Mesenchymal stem cell (in vitro differentiated cells and primary cell): ENCODE measurements at regions not wholly inside any gene's neighbourhood (a gene's known extent, or its start where the extent isn't known, plus 50 kb on each side); places are given as distances from the start of the nearest gene placed in this dataset.

Source experiments
- DNase-seq: peaks from one replicate; pipeline ENCODE4 v3.0.0-alpha.2; 2013
- H2AFZ ChIP-seq: one replicate; pipeline ENCODE4 v1.6.1; 2013; ENCODE audit warnings: low read depth, mild to moderate bottlenecking, control low read depth, inconsistent platforms, low read length, moderate library complexity
- H2AK5ac ChIP-seq: 2 replicates; pipeline ENCODE4 v1.6.1; 2013; ENCODE audit warnings: low read length, moderate library complexity, mild to moderate bottlenecking, inconsistent platforms; ENCODE audit not compliant: severe bottlenecking
- H2BK120ac ChIP-seq: one replicate; pipeline ENCODE4 v1.6.1; 2013; ENCODE audit warnings: low read depth, mild to moderate bottlenecking, inconsistent platforms, low read length, moderate library complexity
- H2BK12ac ChIP-seq, 2 experiments: one replicate each; pipeline ENCODE4 v1.6.1; 2013; ENCODE audit warnings: inconsistent platforms in 2 of 2, low read length in 2 of 2, mild to moderate bottlenecking in 2 of 2, moderate library complexity in 2 of 2, control low read depth in 1 of 2
- H2BK15ac ChIP-seq: one replicate; pipeline ENCODE4 v1.6.1; 2013; ENCODE audit warnings: mild to moderate bottlenecking, low read depth, inconsistent platforms; ENCODE audit not compliant: poor library complexity, severe bottlenecking
- H2BK5ac ChIP-seq: 2 replicates; pipeline ENCODE4 v1.6.1; 2013; ENCODE audit warnings: low read depth, mild to moderate bottlenecking, low read length, control low read depth, inconsistent platforms; ENCODE audit not compliant: poor library complexity, severe bottlenecking
- H3K14ac ChIP-seq, 2 experiments: one replicate each; pipeline ENCODE4 v1.6.1; 2013; ENCODE audit warnings: inconsistent platforms in 2 of 2, low read length in 2 of 2, control low read depth in 1 of 2, mild to moderate bottlenecking in 1 of 2, moderate library complexity in 1 of 2
- H3K18ac ChIP-seq, 2 experiments: one replicate each; pipeline ENCODE4 v1.6.1; 2013; ENCODE audit warnings: inconsistent platforms in 2 of 2, low read length in 2 of 2, control low read depth in 1 of 2, low read depth in 1 of 2, mild to moderate bottlenecking in 1 of 2
- H3K23ac ChIP-seq, 2 experiments: one replicate each; pipeline ENCODE4 v1.6.1; 2013; ENCODE audit warnings: inconsistent platforms in 2 of 2, low read length in 2 of 2, mild to moderate bottlenecking in 2 of 2, moderate library complexity in 2 of 2, control low read depth in 1 of 2
- H3K27ac ChIP-seq: 2 replicates; pipeline ENCODE4 v1.5.1; 2013; ENCODE audit warnings: mild to moderate bottlenecking, moderate library complexity, low read length, control low read depth, inconsistent platforms; ENCODE audit not compliant: poor library complexity, severe bottlenecking
- H3K27me3 ChIP-seq, 2 experiments: 2 replicates each; pipeline versions ENCODE4 v1.6.1 to v1.7.0; 2013; ENCODE audit warnings: low read length in 2 of 2, mild to moderate bottlenecking in 2 of 2, moderate library complexity in 2 of 2, control low read depth in 1 of 2, inconsistent platforms in 1 of 2; ENCODE audit not compliant: control insufficient read depth in 1 of 2, insufficient read depth in 1 of 2
- H3K36me3 ChIP-seq, 2 experiments: 2 replicates each; pipeline versions ENCODE4 v1.6.1 to v1.7.0; 2013; ENCODE audit warnings: low read length in 2 of 2, control low read depth in 1 of 2, inconsistent platforms in 1 of 2, low read depth in 1 of 2, mild to moderate bottlenecking in 1 of 2; ENCODE audit not compliant: insufficient read depth in 2 of 2, control insufficient read depth in 1 of 2
- H3K4ac ChIP-seq, 2 experiments: one replicate each; pipeline ENCODE4 v1.6.1; 2013; ENCODE audit warnings: inconsistent platforms in 2 of 2, low read length in 2 of 2, mild to moderate bottlenecking in 2 of 2, moderate library complexity in 2 of 2, control low read depth in 1 of 2, low read depth in 1 of 2
- H3K4me1 ChIP-seq: 2 replicates; pipeline ENCODE4 v1.6.1; 2013; ENCODE audit warnings: low read depth, low read length, control low read depth; ENCODE audit not compliant: control insufficient read depth, insufficient read depth
- H3K4me2 ChIP-seq: 2 replicates; pipeline ENCODE4 v1.6.1; 2013; ENCODE audit warnings: low read length, mild to moderate bottlenecking, inconsistent platforms; ENCODE audit not compliant: poor library complexity, severe bottlenecking
- H3K4me3 ChIP-seq, 2 experiments: 2 replicates each; pipeline versions ENCODE4 v1.5.1 to v1.7.0; 2013; ENCODE audit warnings: low read length in 2 of 2, mild to moderate bottlenecking in 2 of 2, control low read depth in 1 of 2, low read depth in 1 of 2; ENCODE audit not compliant: insufficient read depth in 1 of 2
- H3K79me1 ChIP-seq: replicated peaks from 2 replicates; pipeline ENCODE4 v1.6.1; 2013; ENCODE audit warnings: mild to moderate bottlenecking, control low read depth, low read length, inconsistent platforms; ENCODE audit not compliant: poor library complexity, severe bottlenecking
- H3K9ac ChIP-seq: 2 replicates; pipeline ENCODE4 v1.7.0; 2013; ENCODE audit warnings: mild to moderate bottlenecking, low read length, moderate library complexity
- H3K9me3 ChIP-seq: 2 replicates; pipeline ENCODE4 v1.7.0; 2013; ENCODE audit warnings: mild to moderate bottlenecking, low read length; ENCODE audit not compliant: control insufficient read depth
- H4K8ac ChIP-seq: one replicate; pipeline ENCODE4 v1.6.1; 2013; ENCODE audit warnings: inconsistent platforms, mild to moderate bottlenecking, low read length, moderate library complexity
- H4K91ac ChIP-seq: one replicate; pipeline ENCODE4 v1.6.1; 2013; ENCODE audit warnings: mild to moderate bottlenecking, low read length, inconsistent platforms
- WGBS: methylation state at CpG from one replicate; pipeline ENCODE4 v1.1.7; 2013; ENCODE audit warnings: mixed read lengths; 5-methylcytosine and 5-hydroxymethylcytosine counted together

DNA sequence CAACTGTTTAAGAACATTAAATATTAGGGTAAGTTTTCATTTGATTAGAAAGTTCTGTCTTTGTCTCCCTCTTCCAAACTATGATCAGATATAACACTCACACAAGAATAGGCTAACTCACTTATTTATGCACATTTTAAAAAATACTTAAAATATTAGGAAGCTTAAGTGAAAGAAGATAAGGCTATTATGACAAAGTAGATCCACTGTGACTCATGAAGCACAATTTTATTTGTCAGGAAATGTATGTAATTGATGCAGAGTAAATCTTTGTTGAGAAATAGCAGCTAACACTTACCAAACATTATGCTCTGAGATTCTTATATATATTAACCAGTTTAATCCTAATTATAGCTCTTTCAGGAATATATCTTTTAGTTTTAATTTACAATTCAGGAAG, 560.6 kb downstream of the CSNK1G3 start:
- Histone ChIP-seq H4K91ac (no peak overlapping the region), H3K4ac (no peak overlapping the region), H3K4me1 (no peaks in the 10 kb centered on the region)

DNA sequence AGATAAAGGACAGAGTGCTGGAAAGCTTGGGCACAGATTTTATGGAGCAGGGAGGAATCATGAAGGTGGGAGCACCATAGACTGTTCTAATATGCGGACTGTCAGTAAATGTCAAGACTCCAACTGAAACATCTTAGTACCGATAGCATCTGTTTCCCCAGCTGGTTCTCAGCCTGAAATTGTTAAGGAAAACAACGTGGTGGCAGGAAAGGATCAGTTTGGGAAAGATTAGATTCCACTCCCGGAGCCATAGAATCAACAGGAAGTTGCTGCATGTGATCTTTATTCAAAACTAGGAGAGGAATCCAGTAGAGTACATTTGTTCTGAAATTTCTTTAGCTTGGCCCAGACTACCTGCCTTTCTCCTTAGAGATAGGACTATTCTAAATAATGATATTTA, 559.1 kb downstream of the CSNK1G3 start:
- H2BK120ac ChIP-seq: peak overlapping the region; percentile 34
- H2AK5ac ChIP-seq: no peak overlapping the region
- no peaks in the 10 kb centered on the region for H3K36me3 ChIP-seq
- H3K4me3 ChIP-seq: no peak overlapping the region
- H2BK15ac ChIP-seq: no peak overlapping the region
- H3K79me1 ChIP-seq: no peaks in the 10 kb centered on the region
- DNase-seq: no peak
- no peak overlapping the region for H3K4me2 ChIP-seq
- H3K27me3 ChIP-seq: no peaks in the 10 kb centered on the region
- H3K18ac ChIP-seq: no peak overlapping the region
- H3K9me3 ChIP-seq: no peaks in the 10 kb centered on the region
- no peak overlapping the region for H2AFZ ChIP-seq
- no peak overlapping the region for H3K23ac ChIP-seq
- no peaks in the 10 kb centered on the region for H3K4me1 ChIP-seq
- 62% methylated on average over 4 of the region's 4 CpGs for WGBS
- no peak overlapping the region for H3K9ac ChIP-seq
- H4K91ac ChIP-seq: no peak overlapping the region
- no peak overlapping the region for H2BK12ac ChIP-seq
- H4K8ac ChIP-seq: no peak overlapping the region
- H3K4ac ChIP-seq: no peak overlapping the region
- H3K14ac ChIP-seq: no peak overlapping the region
- H3K27ac ChIP-seq: no peak overlapping the region
- H2BK5ac ChIP-seq: no peak overlapping the region

More for the DNA sequence above, 560.6 kb downstream of the CSNK1G3 start:
- Histone ChIP-seq H3K18ac (no peak overlapping the region), H2BK12ac (no peak overlapping the region), H3K23ac (no peak overlapping the region), H4K8ac (no peak overlapping the region), H3K4me2 (no peak overlapping the region), H2AK5ac (no peak overlapping the region), H3K27me3 (no peaks in the 10 kb centered on the region), H3K27ac (no peak overlapping the region), H2BK120ac (no peak overlapping the region), H3K14ac (no peak overlapping the region), H2BK15ac (no peak overlapping the region), H3K9ac (no peak overlapping the region), H3K36me3 (no peaks in the 10 kb centered on the region), H3K4me3 (no peak overlapping the region), H2BK5ac (no peak overlapping the region), H2AFZ (no peak overlapping the region), H3K9me3 (no peaks in the 10 kb centered on the region), H3K79me1 (no peaks in the 10 kb centered on the region)
- no peak for DNase-seq

DNA sequence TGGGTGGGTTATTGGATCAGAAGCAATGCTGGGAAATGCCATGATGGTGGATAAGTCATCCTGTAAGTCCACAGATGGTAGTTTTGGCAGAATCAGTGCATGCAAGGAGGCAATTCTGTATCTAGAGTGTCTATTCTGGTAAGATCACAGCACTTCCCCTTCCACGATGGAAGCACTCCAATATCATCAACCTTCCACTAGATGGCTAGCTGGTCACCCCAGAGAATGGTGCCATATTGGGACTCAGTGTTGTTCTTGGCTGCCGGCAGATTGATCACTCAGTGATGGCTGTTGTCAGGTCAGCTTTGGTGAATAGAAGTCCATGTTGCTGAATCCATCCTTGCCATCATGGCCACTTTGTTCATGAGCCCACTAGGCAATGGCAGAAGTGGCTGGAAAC, 553.5 kb downstream of the CSNK1G3 start:
- H4K8ac ChIP-seq: no peak overlapping the region
- H3K27ac ChIP-seq: no peak overlapping the region
- DNase-seq: no peak
- no peaks in the 10 kb centered on the region for H3K27me3 ChIP-seq
- H3K4ac ChIP-seq: no peak overlapping the region
- no peak overlapping the region for H3K14ac ChIP-seq
- no peak overlapping the region for H3K18ac ChIP-seq
- no peak overlapping the region for H2AFZ ChIP-seq
- H2AK5ac ChIP-seq: no peak overlapping the region
- H3K9me3 ChIP-seq: no peaks in the 10 kb centered on the region
- no peak overlapping the region for H3K4me2 ChIP-seq
- no peak overlapping the region for H4K91ac ChIP-seq
- peak overlapping the region; percentile 36 for H2BK15ac ChIP-seq
- no peak overlapping the region for H2BK120ac ChIP-seq
- H2BK5ac ChIP-seq: no peak overlapping the region
- no peaks in the 10 kb centered on the region for H3K79me1 ChIP-seq
- no peak overlapping the region for H3K9ac ChIP-seq
- H3K36me3 ChIP-seq: no peaks in the 10 kb centered on the region
- H3K23ac ChIP-seq: no peak overlapping the region
- no peak overlapping the region for H2BK12ac ChIP-seq
- no peak overlapping the region for H3K4me3 ChIP-seq
- WGBS: 100% methylated on average over 2 of the region's 2 CpGs
- H3K4me1 ChIP-seq: no peaks in the 10 kb centered on the region

DNA sequence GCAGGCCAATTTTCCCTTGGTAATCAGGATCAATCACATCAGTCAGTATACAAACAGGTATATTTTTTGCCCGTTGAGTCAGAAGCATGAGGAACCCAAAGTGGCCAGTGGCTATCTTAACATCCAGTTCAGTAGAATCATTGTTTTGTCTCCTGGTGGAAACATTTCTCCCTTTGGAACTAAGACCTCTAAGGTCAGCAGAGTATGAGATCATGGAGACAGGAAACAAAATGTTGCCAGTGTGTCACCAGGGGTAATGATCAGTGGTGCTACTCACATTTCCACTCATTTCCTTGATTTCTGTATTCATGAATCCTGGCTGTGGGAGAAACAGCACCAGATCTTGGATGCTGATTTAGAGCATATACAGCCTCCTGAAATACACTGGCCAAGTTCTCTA, 553.0 kb downstream of the CSNK1G3 start:
- peak; percentile 16 for DNase-seq
- no peak overlapping the region for H2AFZ ChIP-seq
- no peak overlapping the region for H2AK5ac ChIP-seq
- no peak overlapping the region for H4K8ac ChIP-seq
- H2BK5ac ChIP-seq: no peak overlapping the region
- H3K23ac ChIP-seq: no peak overlapping the region
- no peak overlapping the region for H3K4me2 ChIP-seq
- no peak overlapping the region for H3K14ac ChIP-seq
- H3K79me1 ChIP-seq: no peaks in the 10 kb centered on the region
- H3K9ac ChIP-seq: no peak overlapping the region
- H3K27me3 ChIP-seq: no peaks in the 10 kb centered on the region
- H3K9me3 ChIP-seq: no peaks in the 10 kb centered on the region
- H3K4me1 ChIP-seq: no peaks in the 10 kb centered on the region
- no peak overlapping the region for H2BK12ac ChIP-seq
- no peak overlapping the region for H4K91ac ChIP-seq
- H3K18ac ChIP-seq: no peak overlapping the region
- peak overlapping the region; percentile 8 for H2BK120ac ChIP-seq
- no peak overlapping the region for H3K27ac ChIP-seq
- H2BK15ac ChIP-seq: no peak overlapping the region
- 100% methylated on average over 1 of the region's 1 CpG for WGBS
- H3K36me3 ChIP-seq: no peaks in the 10 kb centered on the region
- H3K4me3 ChIP-seq: no peak overlapping the region
- no peak overlapping the region for H3K4ac ChIP-seq
